Ishikawa (cell line): ENCODE measurements at regions not wholly inside any gene's neighbourhood (a gene's known extent, or its start where the extent isn't known, plus 50 kb on each side); places are given as distances from the start of the nearest gene placed in this dataset.

ENCODE experiments used
- CEBPB ChIP-seq: IDR thresholded peaks from 2 replicates; pipeline ENCODE4 v1.6.1; 2012
- CREB1 ChIP-seq: IDR thresholded peaks from 2 replicates; pipeline ENCODE4 v1.6.1; 2012; ENCODE audit warnings: low read depth
- EGR1 ChIP-seq: IDR thresholded peaks from 2 replicates; pipeline ENCODE4 v1.6.1; 2012
- EP300 ChIP-seq: IDR thresholded peaks from 2 replicates; pipeline ENCODE4 v1.6.1; 2012; ENCODE audit warnings: borderline replicate concordance
- FOXM1 ChIP-seq: IDR thresholded peaks from 2 replicates; pipeline ENCODE4 v1.6.1; 2012; ENCODE audit warnings: low read depth, borderline replicate concordance
- MAX ChIP-seq: IDR thresholded peaks from 2 replicates; pipeline ENCODE4 v1.6.1; 2012
- NFIC ChIP-seq: IDR thresholded peaks from 2 replicates; pipeline ENCODE4 v1.6.1; 2012
- RAD21 ChIP-seq: IDR thresholded peaks from 2 replicates; pipeline ENCODE4 v1.6.1; 2012; ENCODE audit warnings: low read depth
- REST ChIP-seq: IDR thresholded peaks from 2 replicates; pipeline ENCODE4 v1.6.1; 2012; ENCODE audit warnings: low read depth, mild to moderate bottlenecking
- TAF1 ChIP-seq: IDR thresholded peaks from 2 replicates; pipeline ENCODE4 v1.6.1; 2012; ENCODE audit warnings: low read depth, mild to moderate bottlenecking
- TCF12 ChIP-seq: IDR thresholded peaks from 2 replicates; pipeline ENCODE4 v1.6.1; 2012; ENCODE audit warnings: low read depth
- TEAD4 ChIP-seq: IDR thresholded peaks from 2 replicates; pipeline ENCODE4 v1.6.1; 2012
- USF1 ChIP-seq: IDR thresholded peaks from 2 replicates; pipeline ENCODE4 v1.6.1; 2012
- YY1 ChIP-seq: IDR thresholded peaks from 2 replicates; pipeline ENCODE4 v1.6.1; 2012; ENCODE audit warnings: low read depth
- ZBTB7A ChIP-seq: IDR thresholded peaks from 2 replicates; pipeline ENCODE4 v1.6.1; 2012; ENCODE audit warnings: low read depth

- TF ChIP-seq TEAD4 = peak; percentile 94
- TF ChIP-seq NFIC = peak; percentile 86
- no peak for TF ChIP-seq CREB1
- TF ChIP-seq CEBPB = peak; percentile 69
- TF ChIP-seq USF1 = no peak
- TF ChIP-seq EP300 = peak; percentile 90
- peak; percentile 17; the same call in 1 of the 2 replicates for TF ChIP-seq RAD21
- TF ChIP-seq ZBTB7A = no peak
- no peak for TF ChIP-seq EGR1
- no peak for TF ChIP-seq TAF1
- peak; percentile 79 for TF ChIP-seq FOXM1
- TF ChIP-seq TCF12 = peak; percentile 94
- TF ChIP-seq YY1 = no peak
- TF ChIP-seq REST = no peak
- no peak for TF ChIP-seq MAX
Measured at GRCh38 chr13:89514534-89515312, 1832.8 kb upstream of the MIR17HG start.

GRCh38 chr13:89515948-89516347 is 1831.5 kb upstream of the MIR17HG start:
- TF ChIP-seq CREB1 (no peak), FOXM1 (no peak), REST (no peak), YY1 (no peak), EGR1 (no peak), CEBPB (no peak), EP300 (no peak), TEAD4 (no peak), MAX (no peak), RAD21 (no peak), TAF1 (no peak), ZBTB7A (no peak), TCF12 (no peak), USF1 (no peak), NFIC (no peak)

- TF ChIP-seq RAD21 (no peak), CREB1 (no peak), TEAD4 (no peak), USF1 (no peak), TCF12 (peak; percentile 20; the same call in 1 of the 2 replicates), MAX (no peak), ZBTB7A (no peak), FOXM1 (no peak), NFIC (no peak)
Measured at GRCh38 chr13:89518289-89519077, 1829.0 kb upstream of the MIR17HG start.

GRCh38 chr13:89520468-89520867 is 1827.0 kb upstream of the MIR17HG start:
- TF ChIP-seq YY1 = no peak
- TF ChIP-seq CEBPB = no peak
- no peak for TF ChIP-seq FOXM1
- TF ChIP-seq USF1 = no peak
